ENCODE measurements at regions not wholly inside any gene's neighbourhood (a gene's known extent, or its start where the extent isn't known, plus 50 kb on each side); places are given as distances from the start of the nearest gene placed in this dataset.
A peak's percentile ranks its signal among the peaks of the same experiment; 100 is the strongest.

GRCh38 chr14:38143659-38144505, 63.8 kb upstream of the SSTR1 start:
- peak in 1 of 58 donors; percentile 2 for DNase-seq

- no peak for DNase-seq
Observed at GRCh38 chr14:38145142-38145541, 62.6 kb upstream of the SSTR1 start.

- DNase-seq, result no peak
Observed at GRCh38 chr14:38150075-38150474, 57.6 kb upstream of the SSTR1 start.

Measured in anterior cingulate cortex (tissue), 58 donors.